Activated naive CD8-positive, alpha-beta T cell treated with anti-CD3 and anti-CD28 coated beads, Interleukin-2, amount 10 ng/mL, durations not matched to agents 7 days and 5 days (primary cell): ENCODE measurements at regions not wholly inside any gene's neighbourhood (a gene's known extent, or its start where the extent isn't known, plus 50 kb on each side); places are given as distances from the start of the nearest gene placed in this dataset.

Experiments
- ATAC-seq: fragments of 150-1000 bp; cut with Tn5 transposase; one replicate; pipeline ENCODE4 v1.10.0; 2021; ENCODE audit warnings: low read depth, moderate library complexity
- POLR2A ChIA-PET: fragments of 350-600 bp; sonication (Branson Sonifier 250); formaldehyde crosslinking; loops from one replicate; lab custom pipeline; 2021; ENCODE audit warnings: antibody characterized with exemption; lab: Charles Lee
- DNase-seq: peaks from one replicate; pipeline ENCODE4 v3.0.0; 2021
- H3K27ac Mint-ChIP-seq: one replicate; pipeline ENCODE4 v1.8.0; 2022; ENCODE audit warnings: mild to moderate bottlenecking, mixed read lengths
- H3K27me3 Mint-ChIP-seq: one replicate; pipeline ENCODE4 v1.8.0; 2022; ENCODE audit warnings: mild to moderate bottlenecking, moderate library complexity, mixed read lengths
- H3K36me3 Mint-ChIP-seq: one replicate; pipeline ENCODE4 v1.8.0; 2021; ENCODE audit warnings: mild to moderate bottlenecking, mixed read lengths
- H3K4me1 Mint-ChIP-seq: one replicate; pipeline ENCODE4 v1.8.0; 2021; ENCODE audit warnings: mixed read lengths
- H3K4me3 Mint-ChIP-seq: one replicate; pipeline ENCODE4 v1.8.0; 2022; ENCODE audit warnings: mild to moderate bottlenecking, moderate library complexity, mixed read lengths
- H3K9me3 Mint-ChIP-seq: one replicate; pipeline ENCODE4 v1.8.0; 2021; ENCODE audit warnings: mixed read lengths

DNA sequence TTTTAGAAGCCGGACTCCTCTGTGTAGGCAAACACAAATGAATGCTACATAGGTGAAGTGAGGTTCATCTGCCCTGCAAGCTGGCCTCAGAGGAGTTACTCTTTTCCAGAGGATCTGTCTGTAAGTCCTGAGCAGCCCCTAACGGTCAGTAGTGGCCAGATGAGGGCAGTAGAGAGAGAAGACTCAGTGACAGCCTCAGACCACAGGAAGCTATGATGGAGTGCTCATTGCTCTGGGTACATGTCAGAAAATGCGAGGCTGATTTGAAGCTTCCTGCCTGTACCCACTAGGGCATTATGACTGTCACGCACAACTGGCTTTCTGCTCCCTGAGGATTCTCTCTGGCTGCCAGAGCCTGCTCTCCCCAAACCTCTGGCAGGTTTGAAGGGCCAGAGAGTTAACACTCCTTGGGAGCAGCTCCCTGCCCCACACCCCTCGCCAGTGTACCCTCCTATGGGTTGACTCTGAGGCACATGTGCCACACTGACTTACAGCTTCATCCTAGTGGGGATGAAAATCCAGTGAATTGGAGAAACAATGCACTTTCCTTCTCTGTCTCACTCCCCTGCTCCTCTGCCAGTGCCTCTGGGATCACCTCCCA, 141.5 kb downstream of the GABRG2 start:
- Mint-ChIP-seq H3K36me3 (no peaks in the 10 kb centered on the region), H3K4me1 (no peaks in the 10 kb centered on the region), H3K9me3 (no peaks in the 10 kb centered on the region), H3K27me3 (no peaks in the 10 kb centered on the region), H3K27ac (no peak overlapping the region), H3K4me3 (no peak overlapping the region)
- POLR2A ChIA-PET = no interaction called here
- DNase-seq (no peak), ATAC-seq (peak; percentile 39)

DNA sequence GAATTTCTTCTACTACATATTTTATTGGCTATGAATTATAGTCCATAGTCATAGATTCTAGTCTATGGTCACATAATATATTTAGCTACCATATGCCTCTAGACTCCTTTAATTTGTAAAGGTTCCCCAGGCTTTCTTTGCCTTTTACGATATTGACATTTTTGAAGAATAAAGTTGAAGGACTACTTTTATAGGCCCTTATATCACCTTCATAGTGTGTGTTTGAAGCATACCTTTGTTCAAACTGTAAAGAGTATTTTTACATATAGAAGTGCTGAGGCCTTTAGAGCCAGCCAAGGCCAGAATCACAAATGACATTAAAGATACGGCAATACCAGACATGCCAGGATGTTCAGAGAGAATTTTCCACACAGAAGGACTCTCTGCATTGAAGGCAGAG, 147.0 kb downstream of the GABRG2 start:
- no peaks in the 10 kb centered on the region for H3K27me3 Mint-ChIP-seq
- POLR2A ChIA-PET = no interaction called here

DNA sequence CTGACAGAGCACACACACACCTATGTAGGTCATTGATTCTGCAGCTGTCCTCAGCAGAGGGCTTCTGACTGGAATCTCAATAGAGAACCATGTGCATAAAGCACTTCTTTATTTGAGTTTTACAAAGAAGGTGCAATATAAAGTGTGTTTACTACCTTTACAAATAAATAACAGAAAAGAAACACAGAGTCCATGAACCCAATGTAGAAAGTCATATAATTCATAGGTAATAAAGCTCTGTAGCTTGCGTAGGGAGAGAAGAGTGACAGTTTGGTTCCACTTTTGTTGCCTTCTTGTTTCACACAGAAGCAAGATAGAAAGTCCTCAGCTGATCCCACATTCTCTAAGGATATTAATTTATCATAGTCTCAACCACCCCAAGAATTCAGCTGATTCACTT, 149.5 kb downstream of the GABRG2 start:
- Mint-ChIP-seq H3K4me3 (no peak overlapping the region), H3K4me1 (no peaks in the 10 kb centered on the region), H3K27ac (no peak overlapping the region), H3K9me3 (peaks cover 1% of the 10 kb centered on the region), H3K27me3 (no peaks in the 10 kb centered on the region), H3K36me3 (no peaks in the 10 kb centered on the region)
- DNase-seq (no peak), ATAC-seq (no peak)
- POLR2A ChIA-PET = no interaction called here

More for the DNA sequence above, 147.0 kb downstream of the GABRG2 start:
- Mint-ChIP-seq H3K9me3 (no peaks in the 10 kb centered on the region), H3K36me3 (no peaks in the 10 kb centered on the region), H3K4me3 (no peak overlapping the region), H3K27ac (no peak overlapping the region), H3K4me1 (no peaks in the 10 kb centered on the region)
- ATAC-seq = no peak
- no peak for DNase-seq

DNA sequence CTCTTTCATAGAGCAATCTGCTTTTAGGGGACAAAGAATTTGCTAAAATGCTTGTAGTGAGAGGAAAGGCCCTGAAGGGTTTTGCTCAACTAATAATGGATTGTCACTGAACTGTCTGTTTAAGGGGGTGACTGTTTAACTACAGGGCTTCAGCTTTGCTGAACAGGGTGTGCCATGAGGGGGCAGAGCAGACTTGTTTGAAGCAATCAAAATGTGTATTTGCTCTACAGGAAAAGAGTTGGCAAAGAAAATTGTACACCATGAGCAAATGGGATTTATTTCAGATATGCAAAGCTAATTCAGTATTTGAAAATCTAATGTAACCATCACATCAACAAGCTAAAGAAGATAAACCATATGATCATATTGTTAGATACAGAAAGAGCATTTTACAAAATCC, 154.3 kb downstream of the GABRG2 start:
- no peaks in the 10 kb centered on the region for H3K36me3 Mint-ChIP-seq
- DNase-seq (no peak), ATAC-seq (no peak)
- H3K9me3 Mint-ChIP-seq = peaks cover 4% of the 10 kb centered on the region
- H3K4me3 Mint-ChIP-seq = no peak overlapping the region
- H3K4me1 Mint-ChIP-seq = no peaks in the 10 kb centered on the region
- POLR2A ChIA-PET = no interaction called here
- H3K27ac Mint-ChIP-seq = no peak overlapping the region
- no peaks in the 10 kb centered on the region for H3K27me3 Mint-ChIP-seq

DNA sequence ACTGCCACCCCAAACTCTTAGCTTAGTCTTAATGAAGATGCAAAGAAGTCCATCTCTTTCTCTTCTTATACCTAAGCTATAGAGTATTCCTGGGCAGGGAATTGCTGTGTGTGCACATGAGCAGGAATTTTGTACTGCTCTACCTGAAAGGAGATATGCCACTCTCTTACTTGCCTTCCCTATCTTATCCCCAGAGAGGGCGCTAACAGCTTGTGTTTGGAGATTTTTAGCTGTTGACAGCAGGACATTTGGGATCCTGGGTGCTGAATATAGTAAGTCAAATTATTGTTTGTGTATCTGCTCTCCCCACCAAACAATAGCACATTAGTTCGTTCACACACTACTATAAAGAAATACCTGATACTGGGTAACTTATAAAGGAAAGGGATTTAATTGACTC, 159.5 kb downstream of the GABRG2 start:
- ATAC-seq (no peak), DNase-seq (no peak)
- POLR2A ChIA-PET = no interaction called here
- Mint-ChIP-seq H3K36me3 (no peaks in the 10 kb centered on the region), H3K4me1 (no peaks in the 10 kb centered on the region), H3K27ac (no peak overlapping the region), H3K9me3 (peaks cover 2% of the 10 kb centered on the region), H3K27me3 (no peaks in the 10 kb centered on the region), H3K4me3 (no peak overlapping the region)

DNA sequence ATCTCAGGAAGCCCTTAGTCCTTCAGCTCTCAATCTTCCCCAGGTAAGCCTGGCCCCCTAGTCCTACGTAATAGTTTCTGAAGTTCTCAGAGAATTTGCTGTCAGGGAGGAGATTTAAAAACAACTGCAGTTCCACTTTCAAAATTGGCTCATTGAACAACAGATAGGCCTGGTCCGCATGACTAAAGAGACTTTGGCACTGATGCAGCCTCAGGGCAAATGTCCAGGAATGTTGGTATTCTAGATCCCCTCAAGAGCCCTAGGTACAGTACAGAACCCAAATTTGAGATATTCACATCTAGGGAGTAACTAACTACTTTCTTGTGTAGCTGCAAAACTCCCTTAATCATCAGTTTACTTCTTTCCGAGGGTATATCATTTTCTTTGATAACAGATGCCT, 162.8 kb downstream of the GABRG2 start:
- no peak overlapping the region for H3K27ac Mint-ChIP-seq
- no peak overlapping the region for H3K4me3 Mint-ChIP-seq
- no peak for DNase-seq
- H3K36me3 Mint-ChIP-seq = no peaks in the 10 kb centered on the region
- H3K27me3 Mint-ChIP-seq = no peaks in the 10 kb centered on the region
- no peak for ATAC-seq
- peaks cover 6% of the 10 kb centered on the region for H3K9me3 Mint-ChIP-seq
- POLR2A ChIA-PET = no interaction called here
- H3K4me1 Mint-ChIP-seq = no peaks in the 10 kb centered on the region

DNA sequence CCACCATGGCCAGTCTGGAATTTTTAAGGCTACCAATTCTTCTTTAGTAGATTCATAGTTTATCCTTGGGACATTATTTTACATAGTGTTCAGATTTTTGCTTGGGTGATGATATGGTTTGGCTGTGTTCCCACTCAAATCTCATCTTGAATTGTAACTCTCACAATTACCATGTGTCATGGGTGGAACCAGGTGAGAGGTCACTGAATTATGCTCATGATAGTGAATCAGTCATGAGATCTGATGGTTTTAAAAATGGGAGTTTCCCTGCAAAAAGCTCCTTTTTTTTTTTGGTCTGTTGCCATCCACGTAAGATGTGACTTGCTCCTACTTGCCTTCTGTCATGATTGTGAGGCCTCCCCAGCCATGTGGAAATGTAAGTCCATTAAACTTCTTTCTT, 163.9 kb downstream of the GABRG2 start:
- Mint-ChIP-seq H3K27ac (no peak overlapping the region), H3K4me3 (no peak overlapping the region), H3K4me1 (no peaks in the 10 kb centered on the region), H3K9me3 (peaks cover 6% of the 10 kb centered on the region), H3K27me3 (no peaks in the 10 kb centered on the region), H3K36me3 (no peaks in the 10 kb centered on the region)
- POLR2A ChIA-PET = no interaction called here
- DNase-seq = no peak
- ATAC-seq = no peak

DNA sequence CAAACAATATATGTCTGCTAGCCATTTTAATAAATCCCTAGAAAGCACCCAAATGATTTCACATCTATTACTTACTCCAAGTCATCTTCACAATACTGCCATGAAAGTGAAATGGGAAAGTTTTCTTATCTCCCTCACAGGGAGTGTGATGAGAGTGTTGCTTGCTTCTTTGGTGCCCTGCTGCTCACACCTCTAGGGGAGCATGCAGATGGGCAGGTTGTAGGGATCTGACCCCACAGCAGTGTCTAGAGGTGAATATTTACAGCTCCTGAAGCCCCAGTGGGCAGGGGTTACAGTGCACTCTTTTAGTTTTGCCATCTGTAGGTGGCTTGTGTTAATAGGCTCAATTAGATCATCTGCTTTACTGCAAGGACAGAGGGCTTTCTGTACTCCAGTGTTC, 173.2 kb downstream of the GABRG2 start:
- POLR2A ChIA-PET = no interaction called here
- Mint-ChIP-seq H3K27me3 (no peaks in the 10 kb centered on the region), H3K4me1 (no peaks in the 10 kb centered on the region), H3K27ac (no peak overlapping the region), H3K9me3 (peaks cover 4% of the 10 kb centered on the region), H3K36me3 (no peaks in the 10 kb centered on the region), H3K4me3 (no peak overlapping the region)
- ATAC-seq = no peak
- DNase-seq = no peak

DNA sequence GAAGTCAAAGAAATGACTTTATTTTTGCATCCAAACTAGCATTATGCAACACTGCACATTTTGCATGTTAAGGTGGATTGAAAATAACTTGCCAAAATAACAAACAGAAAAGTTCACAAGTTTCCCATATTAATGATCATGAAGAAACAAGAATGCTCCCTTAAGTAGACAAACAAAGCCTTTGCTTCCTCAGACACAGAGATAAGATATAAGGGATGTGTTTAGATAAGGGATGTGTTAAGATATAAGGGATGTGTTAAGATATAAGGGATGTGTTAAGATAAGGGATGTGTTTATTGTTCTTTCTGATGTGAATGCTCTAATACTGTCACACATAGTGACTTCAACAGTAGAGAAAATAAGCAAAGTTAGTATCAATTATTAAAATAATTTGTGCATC, 174.8 kb downstream of the GABRG2 start:
- H3K27me3 Mint-ChIP-seq = no peaks in the 10 kb centered on the region
- POLR2A ChIA-PET = no interaction called here
- no peak for DNase-seq
- peaks cover 4% of the 10 kb centered on the region for H3K9me3 Mint-ChIP-seq
- H3K36me3 Mint-ChIP-seq = no peaks in the 10 kb centered on the region
- no peak overlapping the region for H3K4me3 Mint-ChIP-seq
- ATAC-seq = no peak
- no peak overlapping the region for H3K27ac Mint-ChIP-seq
- H3K4me1 Mint-ChIP-seq = no peaks in the 10 kb centered on the region

DNA sequence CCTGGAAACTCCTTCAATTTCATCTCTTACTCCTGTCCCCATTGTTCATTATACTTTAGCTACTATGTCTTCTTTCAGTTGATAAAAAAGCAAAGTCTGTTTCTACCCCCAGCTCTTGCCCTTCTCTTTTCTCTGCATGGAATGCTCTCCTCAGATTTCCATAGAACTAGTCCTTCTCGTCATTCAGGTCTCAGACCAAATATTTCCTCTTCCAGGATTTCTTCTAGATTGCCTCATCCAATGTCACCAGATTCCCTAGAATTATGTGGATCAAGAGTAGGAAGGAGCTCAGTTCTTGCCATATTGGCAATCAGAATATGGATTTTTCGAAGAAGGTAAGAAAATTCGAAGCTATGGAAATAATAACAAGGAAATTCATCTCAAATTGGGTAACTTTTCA, 176.1 kb downstream of the GABRG2 start:
- ATAC-seq (no peak), DNase-seq (no peak)
- H3K27ac Mint-ChIP-seq = no peak overlapping the region
- no peaks in the 10 kb centered on the region for H3K36me3 Mint-ChIP-seq
- H3K4me1 Mint-ChIP-seq = no peaks in the 10 kb centered on the region
- H3K9me3 Mint-ChIP-seq = peaks cover 1% of the 10 kb centered on the region
- POLR2A ChIA-PET = no interaction called here
- H3K4me3 Mint-ChIP-seq = no peak overlapping the region
- H3K27me3 Mint-ChIP-seq = no peaks in the 10 kb centered on the region

DNA sequence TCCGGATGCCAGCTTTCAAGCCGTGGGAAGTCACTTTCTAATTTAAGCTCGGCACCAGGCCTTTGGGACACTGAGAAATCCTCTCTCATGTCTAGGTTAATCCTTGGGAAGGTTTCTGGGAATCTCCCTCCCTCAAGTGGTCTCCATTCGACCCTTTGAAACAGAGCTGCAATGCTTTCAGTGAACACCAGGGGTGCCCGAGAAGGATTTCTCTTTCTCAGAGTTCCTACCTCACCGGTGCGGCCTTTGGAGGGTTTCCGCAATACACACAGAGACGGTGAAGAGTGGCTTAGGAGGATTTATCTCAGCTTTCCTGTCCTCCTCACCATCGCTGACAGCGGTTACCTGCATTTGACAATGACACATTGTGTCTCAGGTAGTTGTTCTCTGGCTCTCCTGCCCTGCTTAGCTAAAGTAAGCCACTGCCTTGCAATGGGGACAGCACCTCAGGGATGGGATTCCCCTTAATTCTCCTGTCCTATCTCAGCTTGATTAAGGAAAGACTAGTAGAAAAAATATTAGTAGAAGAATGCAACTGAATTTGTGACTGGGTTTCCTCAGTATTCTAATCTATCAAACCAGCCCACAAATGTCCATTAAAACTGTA, 180.6 kb downstream of the GABRG2 start:
- no peak for DNase-seq
- H3K4me1 Mint-ChIP-seq = no peaks in the 10 kb centered on the region

DNA sequence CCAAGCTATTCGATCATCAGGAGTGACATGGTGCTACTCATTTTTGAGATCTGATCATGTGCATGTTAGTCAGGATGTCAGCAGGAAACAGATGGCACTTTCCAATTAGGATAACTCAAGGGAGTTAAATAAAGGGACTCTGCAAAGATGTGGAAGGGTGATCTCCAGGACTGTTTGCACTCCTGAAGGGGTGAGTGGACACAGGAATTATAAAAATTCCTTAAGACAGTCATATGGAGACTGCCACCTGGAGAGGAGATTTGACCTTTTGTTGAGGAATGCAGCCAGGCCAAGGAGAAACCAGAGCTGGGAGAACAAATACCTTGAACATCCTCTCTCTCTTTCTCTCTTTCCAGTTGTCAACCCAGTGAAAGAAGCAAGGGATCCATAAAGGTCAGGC, 189.1 kb downstream of the GABRG2 start:
- no peak overlapping the region for H3K4me3 Mint-ChIP-seq
- no peaks in the 10 kb centered on the region for H3K4me1 Mint-ChIP-seq
- no peaks in the 10 kb centered on the region for H3K36me3 Mint-ChIP-seq
- H3K27ac Mint-ChIP-seq = no peak overlapping the region
- POLR2A ChIA-PET = no interaction called here
- DNase-seq = no peak
- no peaks in the 10 kb centered on the region for H3K27me3 Mint-ChIP-seq
- no peak for ATAC-seq
- H3K9me3 Mint-ChIP-seq = no peaks in the 10 kb centered on the region

More for the DNA sequence above, 180.6 kb downstream of the GABRG2 start:
- no peak overlapping the region for H3K4me3 Mint-ChIP-seq
- POLR2A ChIA-PET = no interaction called here
- ATAC-seq = no peak
- H3K27ac Mint-ChIP-seq = no peak overlapping the region
- H3K27me3 Mint-ChIP-seq = no peaks in the 10 kb centered on the region
- no peaks in the 10 kb centered on the region for H3K36me3 Mint-ChIP-seq
- peaks cover 1% of the 10 kb centered on the region for H3K9me3 Mint-ChIP-seq

DNA sequence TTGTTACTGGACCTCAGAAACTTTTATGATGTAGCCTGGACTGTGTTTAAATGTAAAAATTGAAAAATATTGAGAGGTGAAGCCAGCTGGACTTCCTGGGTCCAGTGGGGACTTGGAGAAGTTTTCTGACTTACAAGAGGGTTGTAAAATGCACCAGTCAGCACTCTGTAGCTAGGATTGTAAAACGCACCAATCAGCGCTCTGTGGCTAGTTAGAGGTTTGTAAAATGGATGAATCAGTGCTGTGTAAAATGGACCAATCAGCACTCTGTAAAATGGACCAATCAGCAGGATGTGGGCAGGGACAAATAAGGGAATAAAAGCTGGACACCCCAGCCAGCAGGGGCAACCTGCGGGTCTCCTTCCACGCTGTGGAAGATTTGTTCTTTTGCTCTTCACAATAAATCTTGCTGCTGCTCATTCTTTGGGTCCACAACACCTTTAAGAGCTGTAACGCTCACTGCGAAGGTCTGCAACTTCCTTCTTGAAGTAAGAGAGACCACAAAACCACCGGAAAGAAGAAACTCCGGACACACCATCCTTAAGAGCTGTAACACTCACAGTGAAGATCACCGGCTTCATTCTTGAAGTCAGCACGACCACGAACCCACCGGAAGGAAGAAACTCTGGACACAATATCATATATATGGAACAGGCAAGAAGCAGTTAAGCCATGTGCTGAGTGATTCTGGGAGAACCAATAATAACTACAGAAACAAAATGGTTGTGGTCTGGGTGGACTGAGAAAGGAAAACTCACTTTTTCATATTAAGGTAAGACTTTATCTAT, 201.3 kb downstream of the GABRG2 start:
- POLR2A ChIA-PET = no interaction called here
- no peak for ATAC-seq

DNA sequence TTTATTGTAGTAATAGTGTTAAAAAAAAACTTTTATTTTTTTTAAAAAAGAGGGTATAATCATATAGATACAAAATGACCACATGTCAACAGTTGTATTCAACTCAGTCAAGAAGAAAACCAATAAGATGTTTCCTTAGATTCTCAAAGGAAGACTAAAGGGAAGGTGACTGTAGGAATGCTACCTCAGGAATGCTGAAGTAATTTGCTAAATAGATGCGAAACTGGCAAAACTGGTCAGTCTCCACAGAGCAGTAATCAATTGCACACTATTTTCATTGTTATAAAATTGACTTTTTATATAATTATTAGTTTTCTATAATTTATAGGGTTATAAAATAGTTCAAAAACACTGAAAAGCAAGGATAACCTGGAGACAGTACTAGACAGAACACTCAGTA, 204.8 kb downstream of the GABRG2 start:
- Mint-ChIP-seq H3K9me3 (no peaks in the 10 kb centered on the region), H3K4me3 (no peak overlapping the region), H3K27me3 (no peaks in the 10 kb centered on the region), H3K36me3 (no peaks in the 10 kb centered on the region), H3K4me1 (peaks cover 2% of the 10 kb centered on the region), H3K27ac (no peak overlapping the region)
- POLR2A ChIA-PET = no interaction called here
- DNase-seq = no peak
- ATAC-seq = no peak

More for the DNA sequence above, 201.3 kb downstream of the GABRG2 start:
- no peaks in the 10 kb centered on the region for H3K27me3 Mint-ChIP-seq
- no peak overlapping the region for H3K4me3 Mint-ChIP-seq
- H3K27ac Mint-ChIP-seq = no peak overlapping the region
- no peaks in the 10 kb centered on the region for H3K9me3 Mint-ChIP-seq
- H3K4me1 Mint-ChIP-seq = peaks cover 2% of the 10 kb centered on the region
- no peak for DNase-seq
- H3K36me3 Mint-ChIP-seq = no peaks in the 10 kb centered on the region
